ENCODE measurements at regions not wholly inside any gene's neighbourhood (a gene's known extent, or its start where the extent isn't known, plus 50 kb on each side); places are given as distances from the start of the nearest gene placed in this dataset.

- Histone ChIP-seq H3K36me3 (no peaks in the 10 kb centered on the region), H3K9me3 (no peaks in the 10 kb centered on the region), H3K27ac (no peak overlapping the region), H3K27me3 (ENCODE audit: low read depth) (no peaks in the 10 kb centered on the region), H3K4me3 (no peak overlapping the region), H3K4me1 (peaks cover 7% of the 10 kb centered on the region)
- intact Hi-C loops (cut with DNase I): no loop called here
- ATAC-seq (no peak), DNase-seq (no peak)
- TF ChIP-seq, protein P1, sequence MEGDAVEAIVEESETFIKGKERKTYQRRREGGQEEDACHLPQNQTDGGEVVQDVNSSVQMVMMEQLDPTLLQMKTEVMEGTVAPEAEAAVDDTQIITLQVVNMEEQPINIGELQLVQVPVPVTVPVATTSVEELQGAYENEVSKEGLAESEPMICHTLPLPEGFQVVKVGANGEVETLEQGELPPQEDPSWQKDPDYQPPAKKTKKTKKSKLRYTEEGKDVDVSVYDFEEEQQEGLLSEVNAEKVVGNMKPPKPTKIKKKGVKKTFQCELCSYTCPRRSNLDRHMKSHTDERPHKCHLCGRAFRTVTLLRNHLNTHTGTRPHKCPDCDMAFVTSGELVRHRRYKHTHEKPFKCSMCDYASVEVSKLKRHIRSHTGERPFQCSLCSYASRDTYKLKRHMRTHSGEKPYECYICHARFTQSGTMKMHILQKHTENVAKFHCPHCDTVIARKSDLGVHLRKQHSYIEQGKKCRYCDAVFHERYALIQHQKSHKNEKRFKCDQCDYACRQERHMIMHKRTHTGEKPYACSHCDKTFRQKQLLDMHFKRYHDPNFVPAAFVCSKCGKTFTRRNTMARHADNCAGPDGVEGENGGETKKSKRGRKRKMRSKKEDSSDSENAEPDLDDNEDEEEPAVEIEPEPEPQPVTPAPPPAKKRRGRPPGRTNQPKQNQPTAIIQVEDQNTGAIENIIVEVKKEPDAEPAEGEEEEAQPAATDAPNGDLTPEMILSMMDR (IDR thresholded peaks at IDR 0.05): no peak
Measured at GRCh38 chr2:235170016-235170415, 218.2 kb downstream of the SH3BP4 start.

- H3K36me3 ChIP-seq: no peaks in the 10 kb centered on the region
- H3K4me3 ChIP-seq: no peak overlapping the region
- H3K27ac ChIP-seq: no peak overlapping the region
- ATAC-seq (no peak), DNase-seq (no peak)
- H3K27me3 ChIP-seq (ENCODE audit: low read depth): no peaks in the 10 kb centered on the region
- TF ChIP-seq, protein P1 (IDR thresholded peaks at IDR 0.05): no peak
- no peaks in the 10 kb centered on the region for H3K9me3 ChIP-seq
- H3K4me1 ChIP-seq: peaks cover 7% of the 10 kb centered on the region
- intact Hi-C loops (cut with DNase I): no loop called here
Measured at GRCh38 chr2:235170536-235171521, 219.0 kb downstream of the SH3BP4 start.

DNA sequence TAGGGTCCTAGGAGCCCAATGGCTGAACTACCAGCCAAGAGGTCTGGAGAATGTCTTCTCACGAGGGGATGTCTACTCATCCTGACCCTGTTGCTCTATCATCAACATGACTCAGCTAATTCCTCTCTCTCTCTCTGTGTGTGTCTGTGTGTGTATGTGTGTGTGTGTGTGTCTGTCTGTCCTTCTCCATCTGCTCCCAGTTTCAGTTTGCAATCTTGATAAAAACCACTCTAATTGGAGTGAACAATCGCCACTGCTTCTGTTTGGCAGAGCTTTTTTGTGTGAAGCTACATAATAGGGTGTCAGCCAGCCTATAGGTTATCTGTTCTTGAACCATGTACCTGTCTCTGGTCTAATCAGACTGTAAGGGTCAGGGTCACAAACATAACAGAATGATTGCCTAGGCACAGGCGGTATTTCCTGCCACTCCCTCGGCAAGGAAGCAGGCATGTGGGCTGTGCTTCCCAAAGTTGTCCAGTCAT is 219.8 kb downstream of the SH3BP4 start:
- Histone ChIP-seq H3K4me3 (no peak overlapping the region), H3K4me1 (peaks cover 7% of the 10 kb centered on the region), H3K27ac (no peak overlapping the region), H3K9me3 (no peaks in the 10 kb centered on the region), H3K36me3 (no peaks in the 10 kb centered on the region), H3K27me3 (ENCODE audit: low read depth) (no peaks in the 10 kb centered on the region)
- TF ChIP-seq, protein P1 (IDR thresholded peaks at IDR 0.05): no peak
- intact Hi-C loops (cut with DNase I): no loop called here
- no peak for ATAC-seq
- no peak for DNase-seq

DNA sequence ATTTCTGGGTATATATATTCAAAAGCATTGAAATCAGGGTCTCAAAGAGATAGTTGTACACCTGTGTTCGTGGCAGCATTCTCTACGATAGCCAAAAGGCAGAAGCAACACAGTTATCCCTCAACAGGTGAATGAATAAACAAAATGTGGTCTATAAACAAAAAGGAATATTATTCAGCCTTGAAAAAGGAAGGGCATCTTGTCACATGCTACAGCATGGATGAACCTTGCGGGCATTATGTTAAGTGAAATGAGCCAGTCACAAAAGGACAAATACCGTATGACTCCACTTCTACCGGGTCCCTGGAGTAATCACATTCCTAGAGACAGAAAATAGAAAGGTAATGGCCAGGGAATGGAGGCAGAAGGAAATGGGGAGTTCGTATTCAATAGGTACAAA is 228.8 kb downstream of the SH3BP4 start:
- intact Hi-C loops (cut with DNase I): no loop called here
- no peak for DNase-seq
- no peaks in the 10 kb centered on the region for H3K9me3 ChIP-seq
- no peak for ATAC-seq
- no peaks in the 10 kb centered on the region for H3K4me1 ChIP-seq
- H3K4me3 ChIP-seq: no peak overlapping the region
- H3K36me3 ChIP-seq: no peaks in the 10 kb centered on the region
- TF ChIP-seq, protein P1 (IDR thresholded peaks at IDR 0.05): no peak
- H3K27me3 ChIP-seq (ENCODE audit: low read depth): no peaks in the 10 kb centered on the region
- no peak overlapping the region for H3K27ac ChIP-seq

GRCh38 chr2:235183786-235184185 is 232.0 kb downstream of the SH3BP4 start:
- Histone ChIP-seq H3K9me3 (no peaks in the 10 kb centered on the region), H3K4me1 (no peaks in the 10 kb centered on the region), H3K4me3 (no peak overlapping the region), H3K27ac (no peak overlapping the region), H3K27me3 (ENCODE audit: low read depth) (no peaks in the 10 kb centered on the region), H3K36me3 (no peaks in the 10 kb centered on the region)
- intact Hi-C loops (cut with DNase I): no loop called here
- DNase-seq (no peak), ATAC-seq (no peak)
- TF ChIP-seq, protein P1 (IDR thresholded peaks at IDR 0.05): no peak
